Neural cell (in vitro differentiated cells): ENCODE measurements at regions not wholly inside any gene's neighbourhood (a gene's known extent, or its start where the extent isn't known, plus 50 kb on each side); places are given as distances from the start of the nearest gene placed in this dataset.

Experiments used
- CTCF ChIP-seq: fragments of 450-650 bp; IDR thresholded peaks from 2 replicates; pipeline ENCODE4 v1.5.1; 2014; ENCODE audit warnings: antibody characterized with exemption, mild to moderate bottlenecking, moderate library complexity; ENCODE audit not compliant: poor library complexity, severe bottlenecking
- POLR2AphosphoS5 ChIP-seq: IDR thresholded peaks from 2 replicates; pipeline ENCODE4 v1.6.1; 2012
- REST ChIP-seq: IDR thresholded peaks from 2 replicates; pipeline ENCODE4 v1.6.1; 2012; ENCODE audit warnings: borderline replicate concordance
- SMC3 ChIP-seq: fragments of 450-650 bp; conservative IDR thresholded peaks from 2 replicates; pipeline ENCODE4 v1.6.1; 2014; ENCODE audit warnings: antibody characterized with exemption, mild to moderate bottlenecking, moderate library complexity; ENCODE audit not compliant: poor library complexity

- no peak for TF ChIP-seq SMC3
- TF ChIP-seq CTCF, result no peak
- TF ChIP-seq REST, result no peak
- no peak for TF ChIP-seq POLR2AphosphoS5
Measured at GRCh38 chr20:51120868-51121267, 98.0 kb upstream of the KCNG1 start.
